NB4 (cell line): ENCODE measurements at regions not wholly inside any gene's neighbourhood (a gene's known extent, or its start where the extent isn't known, plus 50 kb on each side); places are given as distances from the start of the nearest gene placed in this dataset.

Experiments used
- MYC ChIP-seq: IDR thresholded peaks from 2 replicates; pipeline ENCODE4 v1.6.1; 2011; ENCODE audit warnings: low read depth, low read length
- POLR2A ChIP-seq: IDR thresholded peaks from 2 replicates; pipeline ENCODE4 v1.6.1; 2011; ENCODE audit warnings: mild to moderate bottlenecking; ENCODE audit not compliant: insufficient read length; ENCODE audit errors: extremely low read depth
- TF ChIP-seq, protein P1 (sequence below): IDR thresholded peaks from one replicate; pipeline ENCODE4 v1.5.1; 2012; ENCODE audit warnings: low read depth, low read length
- TF ChIP-seq, protein P2 (sequence below): IDR thresholded peaks from 2 replicates; pipeline ENCODE4 v1.6.1; 2011; ENCODE audit warnings: low read depth, low read length

DNA sequence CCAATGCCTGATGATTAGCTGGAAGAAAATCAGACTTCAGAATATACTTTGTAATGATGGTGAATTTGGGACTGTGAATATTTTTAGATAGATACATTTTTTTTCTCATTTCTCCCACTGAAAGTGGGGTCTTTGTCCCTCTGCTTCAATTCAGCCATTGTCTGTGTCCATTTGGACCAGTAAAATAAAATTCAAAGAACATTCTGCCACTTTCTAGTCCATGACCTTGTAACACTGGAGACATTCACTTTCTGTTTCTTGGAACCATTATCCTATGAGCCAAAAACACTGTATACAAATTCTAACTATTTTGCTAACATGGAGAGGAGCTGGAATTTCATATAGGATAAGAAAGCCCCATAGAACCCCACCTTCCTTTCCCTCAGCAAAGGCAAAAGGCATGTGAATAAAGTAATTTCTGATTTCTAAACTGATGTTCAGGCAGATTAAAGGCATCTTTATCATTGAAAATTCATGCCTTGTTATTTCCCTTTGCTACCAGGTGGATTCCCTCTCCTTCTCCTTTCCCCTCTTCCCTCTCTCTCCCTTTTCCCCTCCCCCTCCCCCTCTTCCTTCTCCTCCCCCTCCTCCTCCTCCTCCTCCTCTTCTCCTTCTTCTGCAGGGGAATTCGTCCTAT is 2010.4 kb upstream of the LRRTM1 start:
- TF ChIP-seq, protein P1, sequence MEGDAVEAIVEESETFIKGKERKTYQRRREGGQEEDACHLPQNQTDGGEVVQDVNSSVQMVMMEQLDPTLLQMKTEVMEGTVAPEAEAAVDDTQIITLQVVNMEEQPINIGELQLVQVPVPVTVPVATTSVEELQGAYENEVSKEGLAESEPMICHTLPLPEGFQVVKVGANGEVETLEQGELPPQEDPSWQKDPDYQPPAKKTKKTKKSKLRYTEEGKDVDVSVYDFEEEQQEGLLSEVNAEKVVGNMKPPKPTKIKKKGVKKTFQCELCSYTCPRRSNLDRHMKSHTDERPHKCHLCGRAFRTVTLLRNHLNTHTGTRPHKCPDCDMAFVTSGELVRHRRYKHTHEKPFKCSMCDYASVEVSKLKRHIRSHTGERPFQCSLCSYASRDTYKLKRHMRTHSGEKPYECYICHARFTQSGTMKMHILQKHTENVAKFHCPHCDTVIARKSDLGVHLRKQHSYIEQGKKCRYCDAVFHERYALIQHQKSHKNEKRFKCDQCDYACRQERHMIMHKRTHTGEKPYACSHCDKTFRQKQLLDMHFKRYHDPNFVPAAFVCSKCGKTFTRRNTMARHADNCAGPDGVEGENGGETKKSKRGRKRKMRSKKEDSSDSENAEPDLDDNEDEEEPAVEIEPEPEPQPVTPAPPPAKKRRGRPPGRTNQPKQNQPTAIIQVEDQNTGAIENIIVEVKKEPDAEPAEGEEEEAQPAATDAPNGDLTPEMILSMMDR = no peak
- TF ChIP-seq POLR2A = no peak
- TF ChIP-seq, protein P2, sequence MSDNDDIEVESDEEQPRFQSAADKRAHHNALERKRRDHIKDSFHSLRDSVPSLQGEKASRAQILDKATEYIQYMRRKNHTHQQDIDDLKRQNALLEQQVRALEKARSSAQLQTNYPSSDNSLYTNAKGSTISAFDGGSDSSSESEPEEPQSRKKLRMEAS = no peak
- TF ChIP-seq MYC = no peak
